Ramos (cell line): ENCODE measurements at regions not wholly inside any gene's neighbourhood (a gene's known extent, or its start where the extent isn't known, plus 50 kb on each side); places are given as distances from the start of the nearest gene placed in this dataset.

Experiments used
- in situ Hi-C: fragments of 300-500 bp; cut with MboI; formaldehyde crosslinking; loops from one replicate; pipeline ENCODE4 v1.14.3; 2022; ENCODE audit warnings: low sequenced_read_pairs; ENCODE audit not compliant: unreplicated experiment

GRCh38 chr19:20256606-20257005, 89.6 kb downstream of the ZNF486 start:
- in situ Hi-C loops = loop anchor here (25.0 kb wide), 1 partner anchor 719 kb away; the partner anchor contains the start of genes CILP2 and YJEFN3

GRCh38 chr19:20254121-20254520, 87.1 kb downstream of the ZNF486 start:
- in situ Hi-C loops = loop anchor here (25.0 kb wide), 1 partner anchor 717 kb away; the partner anchor contains the start of genes CILP2 and YJEFN3

- in situ Hi-C loops = loop anchor here (25.0 kb wide), 1 partner anchor 715 kb away; the partner anchor contains the start of genes CILP2 and YJEFN3
Observed at GRCh38 chr19:20252613-20253012, 85.6 kb downstream of the ZNF486 start.

- in situ Hi-C loops = loop anchor here (25.0 kb wide), 1 partner anchor 713 kb away; the partner anchor contains the start of genes CILP2 and YJEFN3
Observed at GRCh38 chr19:20250627-20251026, 83.6 kb downstream of the ZNF486 start.

- in situ Hi-C loops = loop anchor here (25.0 kb wide), 1 partner anchor 713 kb away; the partner anchor contains the start of genes CILP2 and YJEFN3
Observed at GRCh38 chr19:20250121-20250520, 83.1 kb downstream of the ZNF486 start.
